Small intestine (tissue), 7 donors: ENCODE measurements at regions not wholly inside any gene's neighbourhood (a gene's known extent, or its start where the extent isn't known, plus 50 kb on each side); places are given as distances from the start of the nearest gene placed in this dataset.

Experiments used
- DNase-seq, 2 donors: peaks; one replicate each; pipeline versions ENCODE4 v3.0.0 to v3.0.0-alpha.2; 2013
- FAIRE-seq: peaks from 2 replicates; lab custom pipeline; 2012; peaks lifted over from hg19 to GRCh38; lab: Jason Lieb, UNC
- H3K27ac ChIP-seq, 3 donors: one replicate each; pipeline ENCODE4 v1.5.1; 2013; ENCODE audit warnings: low read length in 2 of 3, mild to moderate bottlenecking in 2 of 3, control low read depth in 1 of 3, inconsistent platforms in 1 of 3, low read depth in 1 of 3, moderate library complexity in 1 of 3
- H3K27me3 ChIP-seq, 3 donors: one replicate each; pipeline ENCODE4 v1.6.1; 2013; ENCODE audit warnings: low read length in 3 of 3, inconsistent platforms in 1 of 3; ENCODE audit not compliant: control insufficient read depth in 3 of 3, insufficient read depth in 3 of 3
- H3K36me3 ChIP-seq, 3 donors: one replicate each; pipeline ENCODE4 v1.6.1; 2013; ENCODE audit warnings: low read length in 3 of 3, inconsistent platforms in 1 of 3, low read depth in 1 of 3, mild to moderate bottlenecking in 1 of 3, moderate library complexity in 1 of 3; ENCODE audit not compliant: control insufficient read depth in 3 of 3, insufficient read depth in 2 of 3
- H3K4me1 ChIP-seq, 3 donors: one replicate each; pipeline ENCODE4 v1.6.1; 2013; ENCODE audit warnings: low read length in 2 of 3, inconsistent platforms in 1 of 3, low read depth in 1 of 3, mild to moderate bottlenecking in 1 of 3, moderate library complexity in 1 of 3; ENCODE audit not compliant: control insufficient read depth in 3 of 3, insufficient read depth in 2 of 3
- H3K4me3 ChIP-seq, 3 donors: one replicate each; pipeline ENCODE4 v1.5.1; 2013; ENCODE audit warnings: low read length in 3 of 3, control low read depth in 1 of 3, inconsistent platforms in 1 of 3, low read depth in 1 of 3, mild to moderate bottlenecking in 1 of 3, moderate library complexity in 1 of 3
- H3K9me3 ChIP-seq, 2 donors: one replicate each; pipeline ENCODE4 v1.6.1; 2013; ENCODE audit warnings: low read depth in 1 of 2, low read length in 1 of 2; ENCODE audit not compliant: control insufficient read depth in 2 of 2, insufficient read depth in 1 of 2
- WGBS, 3 donors: extraction: QIAGEN DNeasy Blood & Tissue Kit; methylation state at CpG; one replicate each; pipeline ENCODE4 v1.1.7; 2013; 5-methylcytosine and 5-hydroxymethylcytosine counted together
- donor health status: healthy with polysubstance abuse.
- donor health status: control.
- donor health status: control.
- donor health status: Bipolar disorder and iron deficiency.
- donor health status: healthy.

GRCh38 chr21:14691914-14692313 is 145.8 kb upstream of the SAMSN1 start:
- no peak overlapping the region for H3K27ac ChIP-seq
- H3K4me1 ChIP-seq, result no peaks in the 10 kb centered on the region
- FAIRE-seq (no peak), DNase-seq (no peak)
- no peak overlapping the region for H3K4me3 ChIP-seq
- H3K27me3 ChIP-seq, result no peaks in the 10 kb centered on the region
- WGBS, 3 donors, result 66 to 68% (median 66%) methylated on average over 5 of the region's 5 CpGs
- no peaks in the 10 kb centered on the region for H3K9me3 ChIP-seq
- no peaks in the 10 kb centered on the region for H3K36me3 ChIP-seq

DNA sequence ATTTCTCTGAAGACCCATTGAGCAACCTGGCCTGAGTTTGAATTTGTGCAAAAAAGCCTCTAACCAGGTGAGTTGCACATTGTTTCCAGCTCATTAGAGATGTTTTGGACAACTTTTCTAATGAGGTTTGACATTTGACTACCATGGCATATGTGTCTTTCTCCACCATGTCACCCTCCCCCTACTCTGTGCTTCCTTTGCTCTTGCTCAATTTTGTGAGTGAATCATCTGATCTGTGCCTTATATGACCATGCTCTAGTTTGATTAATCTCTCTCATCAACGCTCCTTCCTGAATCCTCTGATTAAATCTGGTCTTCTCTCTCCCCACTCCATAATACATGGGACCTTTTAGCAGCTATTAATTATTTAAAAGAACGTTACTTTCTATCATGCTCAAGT is 144.8 kb upstream of the SAMSN1 start:
- Histone ChIP-seq H3K4me3 (no peak overlapping the region), H3K9me3 (no peaks in the 10 kb centered on the region), H3K36me3 (no peaks in the 10 kb centered on the region), H3K27me3 (no peaks in the 10 kb centered on the region), H3K4me1 (no peaks in the 10 kb centered on the region), H3K27ac (no peak overlapping the region)
- FAIRE-seq (no peak), DNase-seq (no peak)
- WGBS, 3 donors, result 67 to 82% (median 80%) methylated on average over 2 of the region's 2 CpGs

DNA sequence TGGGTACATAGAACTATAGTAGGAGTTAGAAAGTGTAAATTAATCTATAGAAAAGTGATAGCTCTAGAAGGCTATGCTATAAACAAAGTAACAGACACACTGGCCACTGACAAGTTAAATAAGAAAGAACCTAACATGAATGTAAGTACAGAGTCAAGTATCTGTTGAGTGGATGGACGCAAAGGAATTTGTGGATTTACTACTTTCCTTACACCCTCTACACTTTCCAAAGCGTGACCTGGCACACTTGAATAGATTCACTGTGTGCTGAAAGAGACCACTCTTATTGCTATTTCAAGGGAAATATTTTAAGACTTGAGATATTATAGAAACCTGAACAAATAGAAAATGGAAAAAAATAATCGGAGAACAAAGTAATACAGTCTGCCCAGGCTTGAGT is 142.8 kb upstream of the SAMSN1 start:
- H3K9me3 ChIP-seq, result no peaks in the 10 kb centered on the region
- H3K27ac ChIP-seq, result no peak overlapping the region
- no peak overlapping the region for H3K4me3 ChIP-seq
- DNase-seq, result no peak
- H3K4me1 ChIP-seq, result no peaks in the 10 kb centered on the region
- 94 to 97% (median 95%) methylated on average over 3 of the region's 3 CpGs for WGBS, 3 donors
- FAIRE-seq, result no peak
- H3K27me3 ChIP-seq, result no peaks in the 10 kb centered on the region
- no peaks in the 10 kb centered on the region for H3K36me3 ChIP-seq

- no peak for FAIRE-seq
- Histone ChIP-seq H3K27ac (no peak overlapping the region), H3K9me3 (no peaks in the 10 kb centered on the region), H3K4me3 (no peak overlapping the region), H3K4me1 (no peaks in the 10 kb centered on the region), H3K36me3 (no peaks in the 10 kb centered on the region), H3K27me3 (no peaks in the 10 kb centered on the region)
- no peak for DNase-seq
- WGBS, 3 donors, result 83 to 89% (median 89%) methylated on average over 3 of the region's 3 CpGs
These were observed 142.3 kb upstream of the SAMSN1 start for GRCh38 chr21:14688412-14688811.

DNA sequence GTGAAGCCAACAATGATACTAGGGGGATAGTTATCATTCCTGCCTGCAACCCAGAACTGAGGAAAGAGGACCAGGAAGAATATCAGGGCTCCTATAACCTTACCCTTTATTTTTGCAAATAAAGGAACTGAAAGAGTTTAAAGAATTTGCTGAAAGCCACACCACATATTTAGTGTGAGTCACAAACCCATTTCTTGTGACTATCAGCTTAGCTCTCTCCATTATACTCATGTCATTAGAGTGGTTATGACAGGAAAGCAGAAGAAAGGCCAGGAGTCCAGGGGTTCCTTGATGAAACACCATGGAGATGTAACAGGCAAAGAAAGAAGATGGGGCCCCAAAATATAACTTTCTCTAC is 141.1 kb upstream of the SAMSN1 start:
- no peaks in the 10 kb centered on the region for H3K27me3 ChIP-seq
- H3K27ac ChIP-seq, result peak overlapping the region in 2 of 3 donors; percentile 26 to 45
- FAIRE-seq (no peak), DNase-seq (no peak)
- peaks cover 0 to 3% (median 0%) of the 10 kb centered on the region in 3 donors for H3K4me1 ChIP-seq
- no peaks in the 10 kb centered on the region for H3K36me3 ChIP-seq
- no peak overlapping the region for H3K4me3 ChIP-seq
- H3K9me3 ChIP-seq, result no peaks in the 10 kb centered on the region

DNA sequence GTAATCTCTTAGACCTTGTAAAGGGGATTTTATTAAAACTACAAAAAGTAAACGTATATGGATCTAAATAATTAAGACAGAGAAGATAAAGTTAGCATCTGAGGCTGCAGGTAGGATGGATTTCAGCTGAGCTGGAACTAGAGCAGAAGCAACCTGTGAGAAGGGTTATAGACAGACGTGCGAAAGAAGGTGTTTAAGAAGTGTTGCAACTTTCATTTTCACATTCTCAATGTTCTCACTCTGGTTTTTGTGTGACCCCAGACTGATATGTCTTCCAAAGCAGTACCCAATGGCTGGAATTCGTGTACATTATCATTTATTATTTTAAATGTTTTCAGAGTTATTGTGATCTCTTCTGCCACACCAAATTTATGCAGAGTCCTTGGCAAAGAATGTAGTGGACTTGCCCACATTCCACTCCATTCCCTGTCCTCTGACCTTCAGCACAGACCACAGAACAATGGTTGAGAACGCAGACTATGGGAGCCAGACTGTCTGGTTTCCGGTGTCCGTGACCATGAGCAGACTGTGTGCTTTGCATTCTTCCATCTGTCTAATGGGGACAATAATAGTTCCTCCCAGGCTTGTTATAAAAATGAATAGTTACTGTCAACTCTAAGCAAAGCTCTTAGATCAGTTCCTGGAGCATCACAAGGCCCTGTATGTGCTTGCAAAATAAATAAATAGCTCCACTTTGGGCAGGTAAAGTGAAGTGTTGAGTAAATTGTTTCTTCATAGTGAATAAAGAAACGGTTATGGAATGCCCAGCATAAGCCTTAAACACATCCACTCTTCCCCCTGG is 140.6 kb upstream of the SAMSN1 start:
- peak overlapping the region in 2 of 3 donors; percentile 71 to 76 for H3K27ac ChIP-seq
- 57 to 66% (median 59%) methylated on average over 8 of the region's 8 CpGs for WGBS, 3 donors

DNA sequence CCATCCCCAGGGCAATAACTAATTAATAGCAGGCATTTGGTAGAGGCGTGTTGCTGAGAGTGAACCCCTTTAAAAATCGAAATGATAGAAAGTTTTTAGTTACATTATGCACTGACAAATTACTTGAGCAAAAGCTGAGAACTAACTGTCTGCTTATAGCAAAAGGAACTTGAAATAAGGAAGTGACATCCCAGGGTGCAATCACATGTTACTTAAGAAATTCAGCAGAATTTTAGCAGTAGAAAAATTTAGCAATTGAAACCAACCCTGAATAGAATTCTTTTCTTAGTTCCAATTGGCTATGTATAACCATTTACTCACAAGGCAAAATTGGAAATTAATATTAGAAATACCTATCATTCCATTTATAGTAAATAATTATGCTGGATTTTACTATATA is 139.5 kb upstream of the SAMSN1 start:
- 63 to 83% (median 82%) methylated on average over 2 of the region's 2 CpGs for WGBS, 3 donors
- H3K4me1 ChIP-seq, result peaks cover 0 to 3% (median 0%) of the 10 kb centered on the region in 3 donors
- peak overlapping the region in 1 of 3 donors; percentile 3 for H3K27ac ChIP-seq
- H3K9me3 ChIP-seq, result no peaks in the 10 kb centered on the region
- H3K27me3 ChIP-seq, result no peaks in the 10 kb centered on the region
- H3K4me3 ChIP-seq, result no peak overlapping the region
- H3K36me3 ChIP-seq, result no peaks in the 10 kb centered on the region
- no peak for DNase-seq
- FAIRE-seq, result no peak

More for the DNA sequence above, 140.6 kb upstream of the SAMSN1 start:
- Histone ChIP-seq H3K9me3 (no peaks in the 10 kb centered on the region), H3K27me3 (no peaks in the 10 kb centered on the region), H3K4me3 (no peak overlapping the region), H3K36me3 (no peaks in the 10 kb centered on the region), H3K4me1 (peaks cover 0 to 3% (median 0%) of the 10 kb centered on the region in 3 donors)
- peak in 1 of 2 donors; percentile 40 for DNase-seq
- FAIRE-seq, result no peak

DNA sequence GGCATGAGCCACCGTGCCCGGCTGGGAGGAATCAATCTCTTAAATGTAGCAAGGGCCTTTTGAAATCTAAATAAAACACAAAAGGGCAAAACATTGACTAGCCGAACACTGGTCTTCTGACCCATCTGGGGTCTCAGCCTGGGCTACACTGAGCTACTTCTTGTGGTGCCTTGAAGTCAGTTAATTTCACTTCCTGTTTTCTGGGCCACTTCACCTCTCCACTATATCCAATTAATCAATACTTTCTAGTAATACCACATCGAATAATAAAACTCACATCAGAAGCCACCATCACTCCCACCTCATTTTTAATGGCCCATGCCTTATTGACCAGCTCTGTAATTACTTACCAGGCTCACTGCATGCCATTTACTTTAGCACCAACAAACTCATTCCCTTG is 138.0 kb upstream of the SAMSN1 start:
- Histone ChIP-seq H3K9me3 (no peaks in the 10 kb centered on the region), H3K4me3 (no peak overlapping the region), H3K27me3 (no peaks in the 10 kb centered on the region), H3K4me1 (peaks cover 0 to 3% (median 0%) of the 10 kb centered on the region in 3 donors), H3K27ac (no peak overlapping the region), H3K36me3 (no peaks in the 10 kb centered on the region)
- FAIRE-seq (no peak), DNase-seq (no peak)
- WGBS, 3 donors, result 79 to 82% (median 82%) methylated on average over 4 of the region's 4 CpGs

DNA sequence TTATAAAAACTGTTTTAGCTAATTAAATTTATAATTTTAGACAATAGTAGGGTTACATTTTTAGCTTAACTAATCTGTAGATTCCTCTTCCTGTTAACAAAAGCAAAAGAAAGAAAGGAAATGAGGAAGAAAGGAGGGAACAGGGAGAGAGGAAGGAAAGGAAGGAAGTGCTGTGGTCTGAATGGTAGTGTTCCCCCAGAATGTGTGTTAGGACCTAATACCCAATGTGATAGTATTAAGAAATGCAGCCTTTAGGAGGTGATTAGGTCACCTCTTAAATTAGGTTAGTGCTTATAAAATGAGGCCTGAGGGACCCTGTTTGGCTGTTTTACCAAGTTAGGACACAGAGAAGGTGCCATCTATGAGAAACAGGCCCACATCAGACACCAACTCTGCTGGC is 136.9 kb upstream of the SAMSN1 start:
- FAIRE-seq, result no peak
- Histone ChIP-seq H3K4me1 (peaks cover 0 to 3% (median 0%) of the 10 kb centered on the region in 3 donors), H3K4me3 (no peak overlapping the region), H3K27ac (no peak overlapping the region), H3K9me3 (no peaks in the 10 kb centered on the region), H3K36me3 (no peaks in the 10 kb centered on the region), H3K27me3 (no peaks in the 10 kb centered on the region)
- no peak for DNase-seq
